Smooth muscle cell (in vitro differentiated cells): ENCODE measurements at regions not wholly inside any gene's neighbourhood (a gene's known extent, or its start where the extent isn't known, plus 50 kb on each side); places are given as distances from the start of the nearest gene placed in this dataset.

Experiments
- DNase-seq: peaks from one replicate; lab custom pipeline; 2025; ENCODE audit not compliant: unreplicated experiment; lab: John Stamatoyannopoulos, UW
- H2AFZ ChIP-seq: fragments of 200-600 bp; sonication (generic); 2 replicates; pipeline ENCODE4 v1.6.0; 2016; ENCODE audit warnings: antibody characterized with exemption, low read depth, mild to moderate bottlenecking
- H3F3A ChIP-seq: fragments of 200-600 bp; sonication (generic); 2 replicates; pipeline ENCODE4 v1.6.0; 2017; ENCODE audit warnings: antibody characterized with exemption, low read depth
- H3K27ac ChIP-seq: fragments of 200-600 bp; sonication (generic); 2 replicates; pipeline ENCODE4 v1.5.1; 2016; ENCODE audit warnings: low read depth, mild to moderate bottlenecking
- H3K27me3 ChIP-seq: fragments of 200-600 bp; sonication (generic); 2 replicates; pipeline ENCODE4 v1.6.1; 2016; ENCODE audit warnings: low read depth, mild to moderate bottlenecking
- H3K36me3 ChIP-seq: fragments of 200-600 bp; sonication (generic); 2 replicates; pipeline ENCODE4 v1.5.1; 2016; ENCODE audit warnings: low read depth
- H3K4me1 ChIP-seq: fragments of 200-600 bp; sonication (generic); 2 replicates; pipeline ENCODE4 v1.5.1; 2016; ENCODE audit warnings: low read depth
- H3K4me2 ChIP-seq: fragments of 200-600 bp; sonication (generic); 2 replicates; pipeline ENCODE4 v1.6.0; 2016; ENCODE audit warnings: mild to moderate bottlenecking
- H3K4me3 ChIP-seq: fragments of 200-600 bp; sonication (generic); 2 replicates; pipeline ENCODE4 v1.5.1; 2016; ENCODE audit warnings: mild to moderate bottlenecking
- H3K79me2 ChIP-seq: fragments of 200-600 bp; sonication (generic); 2 replicates; pipeline ENCODE4 v1.6.0; 2016; ENCODE audit warnings: low read depth, mild to moderate bottlenecking
- H3K9ac ChIP-seq: fragments of 200-600 bp; sonication (generic); 2 replicates; pipeline ENCODE4 v1.6.0; 2016; ENCODE audit warnings: low read depth
- H3K9me3 ChIP-seq: fragments of 200-600 bp; sonication (generic); replicated peaks from 2 replicates; pipeline ENCODE4 v1.5.1; 2016; ENCODE audit warnings: low read depth
- H4K20me1 ChIP-seq: fragments of 200-600 bp; sonication (generic); 2 replicates; pipeline ENCODE4 v1.6.0; 2016; ENCODE audit warnings: low read depth
- CTCF ChIP-seq: fragments of 200-600 bp; sonication (generic); IDR thresholded peaks from 2 replicates; pipeline ENCODE4 v1.5.1; 2017; ENCODE audit warnings: borderline replicate concordance, mild to moderate bottlenecking, antibody characterized with exemption; ENCODE audit not compliant: insufficient read depth, poor library complexity, severe bottlenecking
- WGBS: methylation state at CpG from one replicate; pipeline ENCODE4 v1.1.7; 2016; ENCODE audit warnings: low lambda C conversion rate; 5-methylcytosine and 5-hydroxymethylcytosine counted together

GRCh38 chr16:79713609-79714309, 113.2 kb upstream of the MAF start:
- Histone ChIP-seq H2AFZ (no peak overlapping the region), H3K27me3 (no peaks in the 10 kb centered on the region), H3K79me2 (no peaks in the 10 kb centered on the region), H3K36me3 (no peaks in the 10 kb centered on the region), H3K4me2 (no peak overlapping the region), H3K9me3 (no peaks in the 10 kb centered on the region), H3K4me1 (peaks cover 14% of the 10 kb centered on the region), H3K4me3 (no peak overlapping the region), H3K27ac (no peak overlapping the region), H4K20me1 (no peaks in the 10 kb centered on the region), H3K9ac (no peak overlapping the region), H3F3A (peaks cover 9% of the 10 kb centered on the region)
- no peak for TF ChIP-seq CTCF
- WGBS = 80% methylated on average over 6 of the region's 6 CpGs
- no peak for DNase-seq

- no peak overlapping the region for H3K27ac ChIP-seq
- no peaks in the 10 kb centered on the region for H3K36me3 ChIP-seq
- H3K4me3 ChIP-seq = no peak overlapping the region
- no peak for DNase-seq
- H4K20me1 ChIP-seq = no peaks in the 10 kb centered on the region
- WGBS = 42% methylated on average over 4 of the region's 4 CpGs
- peaks cover 8% of the 10 kb centered on the region for H3K4me1 ChIP-seq
- TF ChIP-seq CTCF = no peak
- H3K4me2 ChIP-seq = no peak overlapping the region
- H3K9ac ChIP-seq = no peak overlapping the region
- H3K79me2 ChIP-seq = no peaks in the 10 kb centered on the region
- no peaks in the 10 kb centered on the region for H3K9me3 ChIP-seq
- no peaks in the 10 kb centered on the region for H3K27me3 ChIP-seq
- H3F3A ChIP-seq = peaks cover 3% of the 10 kb centered on the region
- no peak overlapping the region for H2AFZ ChIP-seq
Observed at GRCh38 chr16:79712276-79712675, 111.7 kb upstream of the MAF start.

- H3F3A ChIP-seq = no peaks in the 10 kb centered on the region
- no peak for TF ChIP-seq CTCF
- H3K36me3 ChIP-seq = no peaks in the 10 kb centered on the region
- H3K9ac ChIP-seq = no peak overlapping the region
- H3K4me3 ChIP-seq = no peak overlapping the region
- no peak overlapping the region for H2AFZ ChIP-seq
- no peak for DNase-seq
- no peak overlapping the region for H3K4me2 ChIP-seq
- no peaks in the 10 kb centered on the region for H3K4me1 ChIP-seq
- no peaks in the 10 kb centered on the region for H3K79me2 ChIP-seq
- no peaks in the 10 kb centered on the region for H3K9me3 ChIP-seq
- H3K27me3 ChIP-seq = no peaks in the 10 kb centered on the region
- no peaks in the 10 kb centered on the region for H4K20me1 ChIP-seq
- WGBS = 77% methylated on average over 6 of the region's 6 CpGs
- H3K27ac ChIP-seq = no peak overlapping the region
Observed at GRCh38 chr16:79707876-79708275, 107.3 kb upstream of the MAF start.

- DNase-seq = no peak
- no peaks in the 10 kb centered on the region for H3K27me3 ChIP-seq
- H3F3A ChIP-seq = no peaks in the 10 kb centered on the region
- no peaks in the 10 kb centered on the region for H3K9me3 ChIP-seq
- WGBS = 86% methylated on average over 1 of the region's 1 CpG
- no peak overlapping the region for H3K4me3 ChIP-seq
- H3K36me3 ChIP-seq = no peaks in the 10 kb centered on the region
- H3K27ac ChIP-seq = no peak overlapping the region
- H3K9ac ChIP-seq = no peak overlapping the region
- H4K20me1 ChIP-seq = no peaks in the 10 kb centered on the region
- no peaks in the 10 kb centered on the region for H3K4me1 ChIP-seq
- no peak overlapping the region for H2AFZ ChIP-seq
- no peaks in the 10 kb centered on the region for H3K79me2 ChIP-seq
- no peak for TF ChIP-seq CTCF
- no peak overlapping the region for H3K4me2 ChIP-seq
Observed at GRCh38 chr16:79703066-79703465, 102.5 kb upstream of the MAF start.
